HG02973 (cell line): ENCODE measurements at regions not wholly inside any gene's neighbourhood (a gene's known extent, or its start where the extent isn't known, plus 50 kb on each side); places are given as distances from the start of the nearest gene placed in this dataset.
"Not testable (repeated sequence)": the region's sequence is repeated elsewhere in the genome, so short reads cannot be mapped to it uniquely, and the experiment has no call there.

Experiments used
- ATAC-seq: cut with Tn5 transposase; IDR thresholded peaks from one replicate; pipeline ENCODE4 v1.9.1; 2021; ENCODE audit warnings: moderate library complexity; ENCODE audit not compliant: unreplicated experiment

DNA sequence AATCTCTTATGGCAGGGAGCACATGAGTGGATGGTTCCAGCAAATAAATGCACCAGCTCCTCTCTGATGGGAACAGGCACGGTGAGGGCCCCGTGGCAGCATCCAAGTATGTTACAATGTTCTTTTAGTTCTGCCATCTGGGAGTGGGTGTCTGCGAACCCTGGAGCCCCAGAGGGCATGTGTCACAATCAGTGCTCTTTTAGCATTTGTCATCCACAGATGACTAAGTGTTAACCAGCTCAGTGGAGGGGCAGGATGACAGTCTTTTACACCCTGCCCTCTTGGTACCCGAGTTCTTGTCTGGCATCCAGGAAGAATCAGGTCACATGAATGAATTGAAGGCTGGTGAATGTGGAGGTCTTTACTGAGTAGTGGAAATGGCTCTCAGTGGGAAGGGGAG is 560.4 kb upstream of the FLRT2 start:
- ATAC-seq, result no peak

DNA sequence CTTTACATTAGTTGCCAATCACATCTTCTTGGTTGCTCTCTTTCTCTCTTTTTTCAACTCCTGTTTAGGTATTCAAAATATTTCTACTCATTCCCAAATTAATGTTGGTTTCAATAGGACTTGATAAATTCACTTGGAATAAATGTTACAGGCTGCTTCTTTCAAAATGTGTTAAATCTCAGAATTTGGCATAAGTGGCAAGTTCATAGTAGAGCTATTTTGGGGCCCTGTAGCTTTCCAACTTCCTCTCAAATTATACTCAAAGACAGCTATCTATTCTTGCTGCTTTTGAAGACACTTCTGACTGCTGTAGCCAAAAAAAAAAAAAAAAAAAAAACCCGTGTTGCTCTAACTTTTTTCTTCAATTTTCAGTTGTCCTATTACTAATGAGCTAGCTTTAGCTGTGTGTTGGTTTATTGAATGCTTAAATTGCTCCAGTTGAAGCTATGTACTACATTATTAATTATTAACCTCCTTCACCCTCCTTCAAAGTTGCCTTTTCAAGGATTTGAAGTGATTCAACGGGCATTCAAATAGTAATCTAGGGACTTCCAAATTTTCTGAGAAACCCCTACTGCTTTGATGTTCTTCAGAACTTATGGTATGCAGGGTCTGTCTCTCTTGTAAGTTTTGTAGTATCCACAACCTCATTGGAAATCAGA is 554.6 kb upstream of the FLRT2 start:
- ATAC-seq, result no peak

DNA sequence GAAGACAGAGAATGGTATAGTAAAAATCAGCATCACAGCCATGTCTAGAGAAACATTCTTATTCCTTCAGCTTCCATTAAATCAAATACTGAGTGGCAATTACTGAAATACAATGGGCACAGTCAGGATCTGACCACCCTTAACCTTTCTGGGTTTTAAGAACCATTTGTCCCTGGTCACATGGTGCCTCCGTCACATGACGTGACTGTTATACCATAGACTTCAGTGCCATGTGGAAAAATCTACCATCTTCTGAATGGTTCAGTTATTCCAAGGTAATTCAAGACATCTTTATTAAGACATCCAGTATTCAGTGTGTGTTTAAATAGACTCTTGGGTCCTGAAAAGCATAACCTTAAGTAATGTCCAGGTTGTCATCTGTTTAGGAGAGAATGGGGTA is 553.1 kb upstream of the FLRT2 start:
- no peak for ATAC-seq

DNA sequence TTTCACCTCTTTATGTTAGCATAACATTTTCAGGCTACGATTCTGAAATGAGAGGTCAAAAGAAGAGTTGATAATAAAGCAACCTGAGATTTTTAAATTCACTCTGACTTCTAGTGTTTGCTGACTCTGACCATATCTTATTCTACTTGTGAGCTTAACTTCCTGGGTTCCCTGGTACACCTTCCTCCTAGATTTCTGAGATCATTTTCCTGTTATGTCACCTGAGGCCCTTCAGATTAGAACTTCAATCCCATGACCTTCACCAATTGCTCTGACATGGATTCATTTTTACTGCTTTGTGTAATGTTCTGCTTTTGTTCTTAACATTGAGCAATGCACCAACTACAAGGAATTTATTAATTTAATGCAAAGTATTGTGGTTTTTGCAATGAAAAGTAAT is 542.9 kb upstream of the FLRT2 start:
- no peak for ATAC-seq

DNA sequence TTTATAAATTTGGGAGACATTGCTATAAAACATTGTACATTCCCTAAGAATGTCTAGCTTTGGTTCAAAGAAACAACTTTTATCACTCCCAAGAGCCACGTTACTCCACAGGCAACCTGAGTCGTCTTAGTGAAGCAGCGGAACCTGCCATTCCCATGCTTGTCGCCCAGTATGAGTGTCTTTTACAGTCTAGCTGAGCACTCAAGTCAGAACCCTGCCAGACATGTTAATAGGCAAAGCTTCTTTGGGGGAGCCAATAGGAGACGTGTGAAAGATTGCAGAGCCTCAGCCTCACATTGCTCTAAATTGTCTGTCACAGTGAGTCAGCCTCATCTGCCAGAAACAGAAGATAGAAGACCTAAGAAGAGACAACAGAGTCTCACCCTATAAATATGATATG is 541.6 kb upstream of the FLRT2 start:
- no peak for ATAC-seq

DNA sequence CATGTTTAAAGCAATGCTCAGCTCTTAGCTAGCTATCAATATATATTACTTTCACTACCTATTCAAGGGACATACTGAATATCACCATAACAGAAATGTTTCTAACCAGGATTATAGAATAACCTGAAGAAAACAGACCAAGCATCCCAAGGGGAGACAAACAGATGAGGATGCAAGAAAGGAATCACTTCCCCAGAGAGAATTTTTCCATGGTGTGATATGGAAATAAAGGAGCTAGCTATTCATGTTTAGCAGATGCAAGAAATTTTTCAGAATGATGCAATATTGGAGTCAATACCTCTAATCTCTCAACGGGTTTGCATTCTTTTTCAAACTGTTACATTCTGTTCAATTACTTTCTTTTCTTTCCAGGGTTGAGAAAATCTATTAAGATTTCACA is 538.9 kb upstream of the FLRT2 start:
- no peak for ATAC-seq

DNA sequence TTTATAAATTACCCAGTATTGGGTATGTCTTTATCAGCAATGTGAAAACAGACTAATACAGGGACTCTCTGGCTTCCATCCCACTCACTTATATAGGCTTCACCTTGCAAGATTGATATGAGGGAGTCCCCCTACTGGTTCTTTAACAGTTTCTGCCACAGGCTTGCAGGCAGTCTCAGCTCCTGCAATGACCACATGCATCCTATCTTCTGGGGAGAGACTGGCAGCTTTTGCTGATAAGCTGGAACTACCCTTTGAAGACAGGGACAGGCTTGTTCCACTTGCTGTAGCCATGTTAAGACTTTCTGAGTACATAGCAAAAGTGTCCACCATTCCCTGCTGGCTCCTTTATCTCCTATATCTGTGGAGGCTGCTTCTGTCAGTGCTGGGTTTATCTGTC is 531.7 kb upstream of the FLRT2 start:
- no peak for ATAC-seq

DNA sequence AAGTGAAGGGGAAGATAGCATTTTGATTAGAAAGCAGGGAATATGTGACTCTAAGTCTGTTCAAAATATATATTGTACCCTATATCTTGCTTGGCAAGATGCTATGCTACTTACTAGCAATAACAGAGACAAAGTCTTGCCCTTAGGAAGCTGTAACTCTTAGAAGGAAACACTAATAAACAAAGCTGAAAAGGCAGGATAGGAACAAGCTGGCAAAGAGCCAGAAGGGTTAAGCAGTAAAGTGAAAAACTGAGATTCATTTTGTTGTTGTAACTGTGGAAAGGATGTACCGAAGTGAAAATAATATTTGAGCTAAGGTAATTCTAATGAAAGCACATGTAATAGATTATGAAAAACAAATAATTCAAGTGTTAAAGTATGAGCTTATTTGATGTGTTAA is 527.1 kb upstream of the FLRT2 start:
- ATAC-seq, result no peak

DNA sequence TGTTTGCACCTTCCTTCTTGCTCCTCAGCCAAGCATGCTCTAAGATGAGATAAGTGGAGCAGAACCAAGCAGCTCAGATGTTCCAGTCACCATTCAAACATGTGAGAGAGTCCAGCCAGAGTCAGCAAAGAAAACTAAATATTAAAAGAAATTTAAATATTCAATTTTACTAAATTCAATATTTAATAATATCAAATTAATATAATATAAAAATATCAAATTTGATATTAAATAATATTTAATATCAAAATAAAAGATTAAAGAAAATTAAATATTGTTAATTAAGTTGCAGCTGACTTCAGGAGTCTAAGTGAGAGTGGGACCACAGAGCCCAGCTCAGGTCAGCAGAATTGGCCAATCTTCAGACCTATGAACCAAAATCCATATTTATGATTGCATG is 526.1 kb upstream of the FLRT2 start:
- ATAC-seq, result no peak

DNA sequence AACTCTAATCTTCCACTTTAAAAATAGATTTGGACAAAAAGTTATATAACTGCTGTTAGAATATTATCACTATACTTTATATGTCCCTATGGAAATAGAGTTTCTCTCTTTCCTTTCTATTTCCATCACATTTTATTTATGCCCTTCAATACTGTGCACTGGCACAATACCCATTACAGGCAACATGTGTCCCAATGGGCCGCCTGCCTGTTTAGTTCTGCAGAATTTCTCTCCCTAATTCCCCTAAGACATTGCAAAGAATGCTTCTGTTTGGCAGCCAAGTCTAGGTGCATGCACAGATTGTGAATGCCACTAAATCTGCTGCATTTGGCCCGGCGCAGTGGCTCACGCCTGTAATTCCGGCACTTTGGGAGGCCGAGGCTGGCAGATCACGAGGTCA is 520.4 kb upstream of the FLRT2 start:
- no peak for ATAC-seq

DNA sequence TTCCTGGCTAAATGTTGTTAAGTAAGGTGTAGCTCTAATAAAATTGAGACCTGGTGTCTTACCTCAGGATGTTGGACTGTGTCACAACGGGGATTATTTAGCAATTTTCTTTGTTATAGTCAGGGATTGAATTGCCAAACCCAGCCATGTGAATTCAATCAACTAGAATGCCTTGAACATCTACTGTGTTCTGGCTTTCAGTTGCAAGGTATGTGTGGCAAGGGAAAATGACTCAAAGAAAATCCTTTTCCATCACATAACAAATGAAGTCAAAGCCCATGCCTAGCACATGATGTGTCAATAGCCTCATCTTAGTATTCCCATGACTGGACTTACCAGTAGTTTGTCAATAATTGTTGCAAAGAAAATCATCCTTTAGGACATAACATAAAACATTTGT is 519.8 kb upstream of the FLRT2 start:
- ATAC-seq, result no peak

DNA sequence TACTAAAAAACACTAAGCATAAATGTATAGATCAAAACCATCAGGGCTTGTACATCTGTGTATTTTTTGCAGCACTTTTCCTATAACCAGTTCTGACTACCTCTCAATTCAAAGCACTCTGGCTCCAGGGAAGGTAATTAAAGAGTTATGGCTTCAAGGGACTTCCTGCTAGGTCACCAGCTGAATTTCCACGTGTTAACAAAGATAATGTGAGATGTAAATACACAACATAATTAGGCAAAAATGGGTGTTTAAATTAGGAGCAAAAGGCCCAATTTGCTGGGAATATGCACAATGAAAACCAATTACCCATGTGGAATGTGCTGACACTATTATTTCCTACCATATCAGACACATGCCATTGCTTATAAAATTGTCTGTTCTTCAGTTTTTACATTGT is 513.4 kb upstream of the FLRT2 start:
- no peak for ATAC-seq

DNA sequence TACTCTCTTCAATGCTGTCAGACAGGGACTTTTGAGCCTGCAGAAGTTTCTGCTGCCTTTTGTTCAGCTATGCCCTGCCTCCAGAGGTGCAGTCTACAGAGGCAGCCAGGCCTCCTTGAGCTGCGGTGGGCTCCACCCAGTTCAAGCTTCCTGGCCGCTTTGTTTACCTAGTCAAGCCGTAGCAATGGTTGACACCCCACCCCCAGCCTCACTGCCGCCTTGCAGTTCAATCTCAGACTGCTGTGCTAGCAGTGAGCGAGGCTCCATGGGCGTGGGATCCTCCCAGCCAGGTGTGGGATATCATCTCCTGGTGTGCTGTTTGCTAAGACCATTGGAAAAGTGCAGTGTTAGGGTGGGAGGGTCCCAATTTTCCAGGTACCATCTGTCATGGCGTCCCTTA is 506.1 kb upstream of the FLRT2 start:
- not testable (repeated sequence) for ATAC-seq

DNA sequence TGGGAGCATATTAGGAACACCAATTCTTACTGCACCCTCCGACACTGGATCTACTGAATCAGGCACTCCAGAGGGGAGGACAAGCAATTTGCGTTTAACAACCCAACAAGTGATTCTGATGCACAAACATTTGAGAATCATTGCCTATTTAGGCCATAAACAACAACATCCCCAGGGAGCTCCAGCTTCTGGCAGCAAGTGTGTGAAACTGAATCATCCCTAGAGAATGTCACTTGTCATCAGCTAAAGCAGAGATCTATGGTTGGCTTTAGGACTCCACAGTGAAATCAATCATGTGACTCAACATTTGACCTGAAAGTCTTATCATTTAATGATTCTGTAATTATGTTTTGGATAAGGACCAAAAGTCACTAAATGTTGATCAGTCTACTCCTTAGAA is 505.0 kb upstream of the FLRT2 start:
- ATAC-seq, result no peak

DNA sequence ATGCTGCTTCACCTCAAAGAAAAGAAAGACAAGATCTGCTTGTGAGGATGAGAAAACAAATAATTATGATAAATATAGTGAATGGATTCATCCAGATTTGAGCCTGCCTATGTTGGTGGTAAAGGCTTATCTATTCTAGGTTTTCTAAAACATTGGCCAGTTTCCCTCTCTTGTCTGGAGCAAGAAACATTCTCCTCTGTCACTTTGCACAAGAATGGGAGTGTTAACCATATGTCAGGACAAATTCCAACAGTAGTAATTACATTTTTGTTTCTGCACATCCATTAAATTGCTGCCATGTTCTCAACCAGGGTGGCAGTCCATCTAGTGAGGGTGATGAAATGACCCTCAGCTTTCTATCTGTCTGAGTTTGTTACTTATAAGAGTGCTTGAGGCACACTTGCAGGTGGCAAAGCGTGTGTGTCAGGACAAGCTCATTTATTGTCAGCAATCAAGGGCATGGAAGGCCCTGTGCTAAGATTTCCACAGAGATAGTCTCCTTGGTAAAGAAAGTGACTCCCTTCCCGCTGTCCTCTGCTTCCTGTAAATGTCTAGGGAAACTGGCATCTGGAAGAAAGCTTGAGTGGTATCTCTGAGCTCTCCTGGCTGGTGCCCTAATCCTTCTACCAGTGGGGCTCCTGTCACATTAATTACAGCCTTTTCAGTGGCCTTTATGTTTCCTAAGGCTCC is 502.1 kb upstream of the FLRT2 start:
- ATAC-seq, result no peak

DNA sequence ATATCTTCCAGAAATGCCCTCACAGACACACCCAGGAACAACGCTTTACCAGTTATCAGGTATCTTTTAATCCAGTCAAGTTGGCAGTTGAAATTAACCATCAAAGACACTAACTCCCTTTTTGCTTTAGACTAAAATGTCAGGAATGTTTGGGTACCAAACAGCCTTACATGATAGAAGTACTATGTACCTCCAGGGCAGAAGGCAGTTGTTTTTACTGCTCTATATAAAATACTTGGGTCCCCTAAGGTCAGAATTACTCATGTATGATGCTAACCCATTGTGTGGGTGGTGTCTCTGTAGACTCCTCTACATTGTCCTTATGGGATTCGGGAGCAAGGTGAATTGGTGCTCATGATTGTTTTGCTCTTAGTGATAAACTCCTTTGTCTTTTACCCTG is 492.5 kb upstream of the FLRT2 start:
- ATAC-seq, result no peak

DNA sequence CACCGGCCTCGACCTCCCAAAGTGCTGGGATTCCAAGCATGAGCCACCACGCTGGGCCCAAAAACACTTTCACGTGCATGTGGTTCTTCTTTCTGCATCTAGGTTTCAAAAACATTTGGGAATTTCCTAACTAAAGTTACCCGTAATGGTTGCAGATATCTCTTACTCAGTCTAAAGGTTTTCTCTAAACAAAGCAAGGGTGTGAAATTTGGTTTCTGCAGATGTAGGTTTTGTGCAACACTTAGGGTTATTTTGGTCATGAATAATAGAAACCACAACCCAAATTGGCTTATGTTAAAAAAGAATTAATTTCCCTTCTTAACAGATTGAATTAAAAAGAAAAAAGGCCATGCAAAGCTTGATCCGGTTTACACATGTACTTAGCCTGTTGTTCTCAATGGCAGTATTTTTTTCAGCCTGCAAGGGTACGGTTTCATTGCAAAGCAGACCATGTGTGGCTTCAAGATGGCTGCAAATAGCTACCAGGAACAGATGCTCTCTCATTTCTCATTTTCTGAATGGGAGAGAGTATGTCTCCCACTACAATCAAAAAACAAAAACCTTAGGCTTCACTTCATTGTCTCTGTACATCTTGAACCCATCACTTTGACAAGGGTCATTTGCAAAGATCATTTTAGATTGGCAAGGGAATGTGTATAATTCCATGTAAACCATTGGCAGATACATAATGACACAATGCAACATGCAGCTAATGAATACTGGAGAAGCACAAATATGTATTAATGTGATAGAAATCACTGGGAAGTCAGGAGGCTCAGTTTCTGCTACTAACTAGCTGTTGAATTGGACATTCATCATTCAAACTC is 491.2 kb upstream of the FLRT2 start:
- no peak for ATAC-seq

DNA sequence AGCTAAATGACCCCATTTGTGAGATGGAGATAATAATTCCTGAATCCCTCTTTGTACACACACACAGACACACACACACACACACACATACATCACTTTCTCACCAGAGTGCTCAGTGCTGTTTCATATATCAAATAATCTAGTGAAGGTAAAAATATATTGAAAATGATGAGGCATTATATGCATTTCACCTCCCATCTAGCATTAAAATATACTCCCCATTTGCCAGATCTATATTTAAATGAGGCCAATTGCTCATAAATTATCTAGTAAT is 490.7 kb upstream of the FLRT2 start:
- ATAC-seq, result no peak

DNA sequence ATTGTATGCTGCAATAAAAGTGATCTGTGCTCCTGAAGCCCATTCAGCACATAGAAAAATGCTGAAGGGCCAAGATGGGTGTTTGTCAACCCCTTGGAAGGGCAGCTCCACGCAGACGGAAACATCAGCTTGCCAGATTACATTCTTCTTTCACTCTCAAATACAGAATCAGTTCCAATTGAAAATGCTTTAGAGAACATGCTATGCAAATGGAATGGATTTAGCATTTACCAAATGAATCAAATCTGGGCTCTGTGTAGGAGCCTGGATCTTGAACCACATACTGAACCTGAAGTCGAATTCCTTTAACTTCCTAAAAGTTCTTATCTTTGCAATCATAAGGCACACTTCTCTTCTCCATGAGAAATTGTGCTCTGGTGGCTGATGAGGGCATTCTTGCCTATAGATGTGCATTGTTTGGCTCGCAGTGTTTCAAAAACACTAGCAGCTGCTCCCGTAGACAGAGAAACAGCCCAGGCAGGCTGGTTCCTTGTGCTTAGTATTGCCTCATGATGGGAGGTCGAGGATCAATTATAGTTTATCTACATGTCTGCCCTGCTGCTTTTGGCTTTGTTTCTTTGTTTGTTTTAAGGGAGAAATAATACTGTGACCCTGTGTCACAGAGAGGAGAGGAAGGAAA is 489.8 kb upstream of the FLRT2 start:
- ATAC-seq, result no peak

DNA sequence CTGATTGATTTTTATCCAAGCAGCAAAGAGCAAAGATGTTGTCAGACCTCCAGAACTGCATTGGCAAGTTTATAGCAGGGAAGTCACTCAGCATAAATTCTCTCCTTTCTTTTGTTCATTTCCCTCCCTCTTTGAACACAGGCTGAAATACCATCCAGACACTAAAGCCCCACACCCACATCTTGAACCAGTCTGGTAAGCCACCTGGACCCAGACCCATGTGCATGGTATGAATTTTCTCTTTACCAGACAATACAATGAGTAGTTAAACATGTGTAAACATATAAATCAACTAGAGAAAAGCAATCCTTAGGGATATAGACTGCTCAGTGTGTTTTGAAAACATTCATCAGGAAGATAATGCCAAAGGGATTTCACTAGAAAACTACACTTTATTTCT is 488.3 kb upstream of the FLRT2 start:
- ATAC-seq, result no peak

DNA sequence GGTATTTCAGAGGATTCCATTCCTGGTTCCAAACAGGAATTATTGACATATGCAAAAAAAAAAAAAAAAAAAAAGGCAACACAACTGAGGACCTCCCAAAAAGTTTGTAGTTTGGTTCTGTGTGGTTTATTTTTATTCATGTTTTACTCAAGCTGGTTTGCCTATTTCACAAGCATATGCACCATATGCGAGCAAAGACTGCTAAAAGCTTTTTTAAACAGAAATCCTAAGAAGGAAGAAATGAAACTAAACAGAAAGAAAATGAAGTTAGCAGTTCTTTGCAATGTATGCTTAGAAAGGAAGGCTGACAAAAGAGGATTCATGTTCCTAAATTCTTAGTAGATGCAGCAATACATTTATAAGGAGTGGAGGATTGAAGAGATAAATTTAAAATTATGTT is 487.6 kb upstream of the FLRT2 start:
- ATAC-seq, result no peak

DNA sequence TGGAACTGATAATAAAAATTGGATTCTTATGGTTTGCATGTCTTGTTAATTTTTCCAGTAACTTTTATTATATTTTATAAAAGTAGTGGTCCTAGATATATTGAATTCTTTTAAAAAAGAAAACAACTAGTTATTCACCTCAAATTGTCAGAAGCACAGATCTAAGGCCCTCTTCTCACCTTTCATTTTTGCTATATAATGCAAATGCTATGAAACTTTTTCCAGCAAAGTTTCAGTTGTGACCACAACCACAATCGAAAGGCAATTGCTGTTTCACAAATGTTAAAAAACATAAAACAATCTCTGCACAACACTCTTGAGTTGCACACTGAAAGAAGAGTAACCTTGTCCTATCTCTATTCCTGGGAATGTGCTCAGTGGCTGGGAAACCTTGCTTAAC is 479.8 kb upstream of the FLRT2 start:
- no peak for ATAC-seq
